ENCODE measurements at regions not wholly inside any gene's neighbourhood (a gene's known extent, or its start where the extent isn't known, plus 50 kb on each side); places are given as distances from the start of the nearest gene placed in this dataset.

DNA sequence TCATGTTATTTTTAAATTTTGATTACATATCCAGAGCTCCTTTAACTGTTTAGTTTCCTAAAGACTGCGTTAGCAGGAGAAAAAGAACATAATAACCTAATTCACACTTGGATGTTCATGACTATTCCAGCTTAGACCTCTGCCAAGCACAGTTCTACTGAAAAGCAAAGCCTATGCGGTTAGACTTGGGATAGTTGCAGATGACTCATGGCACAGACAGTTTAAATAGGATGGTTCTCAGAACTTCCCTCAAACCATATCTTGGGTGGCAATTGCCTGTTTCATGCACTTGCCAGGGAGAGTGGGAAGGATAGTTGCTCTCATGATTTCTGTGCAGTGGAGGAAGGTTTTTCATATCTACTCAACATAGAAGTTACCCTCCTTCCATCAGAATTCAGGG is 149.7 kb upstream of the KLHL29 start:
- DNase-seq, result no peak

DNA sequence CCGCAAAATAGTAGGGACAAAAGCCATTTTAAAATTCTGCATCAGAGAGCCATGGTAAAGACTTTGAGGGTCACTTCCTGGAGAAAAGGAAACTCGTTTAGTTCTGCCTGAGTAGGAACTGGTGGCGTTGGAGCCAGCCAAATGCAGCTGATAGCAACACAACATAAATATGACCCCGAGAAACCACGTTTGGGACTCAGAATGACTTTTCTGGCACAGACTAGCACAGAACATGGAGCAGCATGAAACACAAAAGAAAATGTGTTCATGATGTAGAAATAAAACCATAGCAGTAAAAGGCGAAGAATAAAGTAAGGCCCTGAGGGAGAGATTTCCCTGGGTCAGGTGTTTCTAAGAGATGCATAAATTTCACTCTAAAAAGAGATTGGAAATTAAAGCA is 149.2 kb upstream of the KLHL29 start:
- peak; percentile 47 for DNase-seq

DNA sequence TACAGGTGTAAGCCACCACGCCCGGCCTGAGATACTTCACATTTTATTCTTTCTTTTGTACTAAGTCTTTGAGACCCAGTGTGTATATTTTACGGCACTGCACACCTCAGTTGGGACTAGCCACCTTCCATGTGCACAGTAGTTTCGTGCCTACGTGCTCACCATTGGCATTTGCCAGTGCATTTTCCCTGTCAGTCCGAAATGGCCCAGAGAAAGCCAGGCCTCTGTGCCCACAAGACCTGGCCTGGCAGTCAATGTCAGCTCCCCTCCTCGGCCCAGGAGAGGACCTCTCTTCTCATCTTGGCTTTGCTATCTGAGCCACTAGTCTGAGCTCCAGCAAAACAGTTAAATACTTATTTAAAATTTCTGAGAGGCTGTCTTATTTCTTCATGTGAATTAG is 147.8 kb upstream of the KLHL29 start:
- DNase-seq, result no peak

DNA sequence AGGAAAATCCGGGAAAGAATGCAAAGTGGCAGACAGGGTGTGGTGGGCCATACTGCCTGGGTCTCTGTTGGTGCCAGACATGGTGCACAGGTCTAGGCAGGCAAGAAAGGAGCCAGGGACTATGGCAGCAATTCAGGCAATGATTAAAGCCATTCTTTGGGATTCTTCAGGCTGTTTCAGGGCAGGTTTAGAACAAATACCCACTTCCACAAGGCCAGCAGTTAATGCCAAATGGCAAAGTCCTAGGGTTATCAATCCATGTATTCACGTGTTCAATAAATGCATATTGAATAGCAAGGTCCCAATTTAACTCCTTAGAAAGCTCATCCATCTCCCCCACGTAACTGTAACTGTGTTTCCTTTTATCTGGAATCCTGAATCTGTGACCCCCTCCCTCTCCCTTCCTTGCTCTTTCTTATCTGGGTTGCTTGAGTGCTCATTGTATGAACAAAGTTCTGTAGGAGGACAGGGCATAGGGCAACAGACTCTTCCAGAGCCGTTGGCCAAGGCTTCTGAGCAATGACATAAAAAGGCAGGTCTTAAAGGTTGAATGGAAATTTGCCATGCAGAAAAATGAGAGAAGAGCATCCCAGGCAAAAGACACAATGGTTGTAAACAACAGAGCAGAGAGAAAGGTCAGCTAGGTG is 146.8 kb upstream of the KLHL29 start:
- DNase-seq, result no peak

DNA sequence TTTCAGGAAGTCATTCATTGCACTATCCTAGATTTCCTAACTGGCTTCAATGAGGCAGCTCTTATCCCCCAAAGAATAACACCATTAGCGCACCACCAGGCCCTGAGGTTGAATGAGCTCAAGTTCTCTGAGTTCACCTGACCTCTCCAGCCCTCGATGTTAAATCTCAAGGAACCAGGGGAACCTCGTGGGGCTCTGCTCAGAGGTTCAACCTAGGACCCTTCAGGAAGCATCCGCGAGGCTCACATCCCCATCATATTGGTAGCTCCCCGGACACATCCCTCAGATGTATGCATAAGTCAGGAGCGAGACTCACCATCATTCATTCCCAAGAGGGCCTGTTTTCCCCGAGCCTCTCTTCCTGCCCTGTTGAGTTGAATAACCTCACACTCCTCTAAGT is 145.6 kb upstream of the KLHL29 start:
- DNase-seq, result no peak

DNA sequence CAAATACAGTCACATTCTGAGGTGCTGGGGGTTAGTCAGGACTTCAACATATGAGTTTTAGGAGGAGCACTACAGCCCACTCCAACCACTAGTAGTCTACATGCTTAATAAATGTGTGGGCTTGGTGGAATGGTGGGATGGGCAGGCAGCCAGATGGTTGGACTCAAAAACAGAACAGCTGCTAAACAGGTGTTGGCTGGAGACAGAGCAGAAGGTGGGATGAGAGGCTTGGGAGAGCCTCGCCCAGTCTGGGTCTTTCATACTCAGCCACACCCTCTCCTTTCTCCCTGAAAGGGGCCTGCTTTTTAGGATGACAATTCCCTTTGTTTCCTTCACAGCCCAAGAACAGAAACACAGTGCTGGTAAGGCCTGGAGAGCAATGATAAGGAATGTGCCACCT is 143.9 kb upstream of the KLHL29 start:
- no peak for DNase-seq

DNA sequence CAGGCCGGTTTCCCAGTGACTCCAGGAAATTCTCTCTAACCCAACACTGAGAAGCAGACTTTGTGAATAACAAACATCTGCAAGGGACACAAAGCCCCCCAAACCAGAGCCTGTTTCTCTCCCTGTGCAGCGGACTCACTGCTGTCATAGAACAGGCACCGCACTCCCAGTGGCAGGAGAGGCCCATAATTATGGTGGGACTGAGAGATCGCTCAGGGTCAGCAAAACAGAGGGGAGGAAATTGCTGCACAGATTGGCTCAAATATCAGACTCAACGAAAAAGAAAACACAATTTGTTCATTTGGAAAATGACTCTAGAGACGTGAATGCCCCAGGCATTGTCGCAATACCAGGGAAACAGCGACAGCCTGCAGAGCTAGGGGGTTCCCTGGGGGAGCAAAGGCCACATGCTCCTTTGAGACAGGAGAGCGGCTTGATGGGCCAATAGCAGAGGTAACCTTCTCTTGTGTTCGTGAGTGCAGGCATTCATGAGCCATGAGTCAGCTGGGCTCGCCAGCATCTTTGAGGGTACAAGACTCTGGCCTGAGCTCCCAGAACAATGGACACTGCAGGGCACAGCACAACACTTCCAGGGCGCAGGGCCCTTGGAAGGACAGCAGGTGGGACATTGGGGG is 143.3 kb upstream of the KLHL29 start:
- no peak for DNase-seq

DNA sequence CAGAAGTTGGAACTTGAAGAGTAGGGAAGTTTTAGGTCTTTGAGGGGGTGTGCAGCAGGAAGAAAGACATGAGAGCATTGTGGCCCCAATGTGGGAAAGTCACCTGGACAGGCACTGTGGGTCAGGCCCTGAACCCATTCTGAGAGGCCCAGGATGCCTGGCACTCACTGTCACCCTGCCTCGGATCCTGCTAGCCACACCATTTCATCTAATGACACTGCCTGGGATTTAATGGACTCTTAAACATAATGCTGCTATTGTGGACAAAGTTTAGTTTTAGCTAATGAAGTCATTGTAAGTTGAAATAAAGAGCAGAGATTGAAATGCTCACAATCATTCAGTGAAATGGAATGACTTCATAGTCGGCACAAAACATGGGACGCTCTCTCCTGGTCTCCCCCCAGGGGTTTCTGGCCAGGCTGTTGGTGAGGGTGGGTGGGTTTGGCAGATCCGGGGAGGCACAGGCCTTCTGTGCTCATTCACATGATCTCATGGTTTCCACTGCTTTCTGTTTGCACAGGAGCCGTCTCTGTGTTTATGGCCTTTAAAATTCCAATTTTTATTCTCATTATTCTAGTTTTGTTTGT is 141.8 kb upstream of the KLHL29 start:
- DNase-seq, result no peak

DNA sequence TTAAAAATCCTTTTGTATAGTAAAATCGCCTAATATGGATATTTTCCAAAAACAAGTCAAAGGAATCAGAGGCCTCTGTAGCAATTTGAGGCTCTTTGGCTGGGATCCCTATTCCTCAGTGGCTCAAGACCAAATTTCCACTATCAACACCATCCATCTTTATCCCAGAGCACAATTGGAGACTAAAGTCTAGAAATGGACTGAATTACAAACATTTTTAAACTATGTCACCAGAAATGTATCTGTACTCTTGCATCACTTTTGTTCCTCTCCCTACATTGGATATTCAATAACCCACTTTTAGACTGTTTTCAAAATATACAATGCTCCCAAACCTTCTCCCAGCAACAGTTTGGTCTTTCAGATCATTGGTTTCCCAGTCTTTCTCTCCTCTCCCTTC is 140.4 kb upstream of the KLHL29 start:
- no peak for DNase-seq

DNA sequence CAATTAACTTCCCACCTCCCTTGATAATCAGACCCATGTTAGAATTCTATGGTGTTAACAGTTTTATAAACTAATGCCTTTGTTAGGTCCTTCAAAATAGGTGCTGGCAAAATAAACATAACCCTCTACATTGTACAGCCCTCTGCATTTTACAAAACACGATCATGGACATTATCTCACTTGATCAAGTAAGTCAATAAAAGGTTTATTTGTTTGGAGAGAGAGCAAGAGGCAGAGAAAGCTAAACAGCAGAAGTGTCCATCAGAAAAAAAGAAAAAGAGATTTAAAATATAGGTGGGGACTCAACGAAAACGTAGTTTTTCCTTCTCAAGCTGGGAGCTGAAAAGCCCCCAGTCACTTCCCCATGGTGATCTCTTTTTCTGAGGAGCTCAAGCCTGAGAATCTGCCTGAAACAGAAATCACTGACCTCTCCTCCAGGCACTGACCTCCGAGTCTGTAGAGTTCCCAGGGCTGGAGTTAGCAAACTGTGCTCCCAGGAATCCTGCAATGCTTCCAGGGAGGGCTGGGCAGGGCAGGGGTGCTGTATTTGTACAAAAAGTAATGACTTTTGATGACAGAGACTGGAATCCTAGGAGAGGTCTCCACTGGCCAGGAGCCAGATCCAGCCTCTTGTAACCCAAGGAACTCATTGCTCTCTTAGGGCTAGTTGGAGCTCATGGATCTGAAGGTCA is 137.8 kb upstream of the KLHL29 start:
- no peak for DNase-seq

DNA sequence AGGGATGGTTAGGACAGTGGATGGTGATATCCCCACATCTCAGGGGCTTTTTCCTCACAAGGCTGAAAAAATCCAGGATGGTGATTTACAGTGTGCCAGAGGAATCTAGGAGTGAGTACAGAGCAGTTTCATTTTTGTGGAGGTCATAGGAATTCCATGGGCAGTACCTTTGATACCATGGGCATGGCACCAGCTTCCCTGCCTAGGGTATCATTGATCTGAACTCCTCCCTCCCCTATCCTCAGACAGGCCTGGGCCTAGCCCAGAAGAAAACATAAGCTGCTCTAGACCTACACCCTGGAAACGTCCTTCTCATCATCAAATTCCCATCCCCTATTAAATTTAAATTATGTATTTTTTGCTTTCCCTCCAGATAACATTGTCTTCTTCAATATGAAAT is 136.3 kb upstream of the KLHL29 start:
- DNase-seq, result no peak

DNA sequence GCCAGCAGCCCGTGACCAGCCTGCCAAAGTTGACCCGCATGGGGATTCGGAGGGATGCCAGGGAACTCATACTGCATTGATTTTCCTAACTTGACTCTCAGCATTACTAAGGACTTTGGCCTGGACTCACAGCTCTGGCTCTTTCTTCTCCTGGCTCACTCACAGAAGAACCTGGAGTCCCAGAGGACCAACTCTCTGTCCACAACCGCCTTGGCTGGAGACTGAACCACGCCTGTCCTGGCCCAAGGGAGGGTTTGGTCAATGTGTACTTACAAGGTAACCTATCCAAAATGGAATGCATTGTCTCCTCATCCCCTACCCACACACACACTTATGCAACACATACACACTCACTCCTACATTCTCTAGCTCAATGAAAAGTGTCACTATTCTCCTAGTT is 135.6 kb upstream of the KLHL29 start:
- peak; percentile 49 for DNase-seq

DNA sequence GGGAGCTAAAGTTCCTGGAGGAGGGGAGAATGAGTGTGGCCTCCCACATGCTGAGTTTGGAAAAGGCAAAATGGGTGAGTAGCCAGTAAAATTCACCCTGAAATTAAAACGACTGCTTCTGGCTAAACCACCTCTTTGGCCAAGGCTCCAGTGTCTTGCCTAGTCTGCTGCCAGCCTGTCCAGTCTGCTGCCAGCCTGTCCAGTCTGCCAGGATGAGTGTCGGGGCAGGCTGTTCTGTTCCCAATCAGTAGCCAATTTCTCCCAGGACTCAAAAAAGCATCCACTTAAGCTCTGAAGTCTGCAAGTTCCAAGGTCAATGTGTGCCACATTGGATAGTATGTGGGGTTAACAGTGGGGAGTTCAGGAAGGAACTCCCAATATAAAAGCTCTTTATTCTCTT is 134.6 kb upstream of the KLHL29 start:
- DNase-seq, result no peak

DNA sequence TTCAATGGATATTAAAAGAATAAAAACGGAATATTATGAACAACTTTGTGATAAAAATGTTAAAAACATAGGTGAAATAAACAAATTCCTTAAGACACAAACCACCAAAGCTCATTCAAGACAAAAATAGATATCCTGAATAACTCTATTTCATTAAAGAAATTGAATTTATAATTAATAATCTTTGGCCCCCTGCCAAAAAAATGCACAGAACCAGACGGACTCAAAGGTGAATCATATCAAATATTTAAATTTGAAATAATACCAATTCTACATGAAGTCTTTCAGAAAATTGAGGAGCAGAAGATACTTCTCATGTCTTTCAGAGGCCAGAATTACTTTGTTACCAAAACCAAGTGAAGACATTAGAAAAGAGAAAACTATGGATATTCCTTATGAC is 128.3 kb upstream of the KLHL29 start:
- DNase-seq, result no peak

DNA sequence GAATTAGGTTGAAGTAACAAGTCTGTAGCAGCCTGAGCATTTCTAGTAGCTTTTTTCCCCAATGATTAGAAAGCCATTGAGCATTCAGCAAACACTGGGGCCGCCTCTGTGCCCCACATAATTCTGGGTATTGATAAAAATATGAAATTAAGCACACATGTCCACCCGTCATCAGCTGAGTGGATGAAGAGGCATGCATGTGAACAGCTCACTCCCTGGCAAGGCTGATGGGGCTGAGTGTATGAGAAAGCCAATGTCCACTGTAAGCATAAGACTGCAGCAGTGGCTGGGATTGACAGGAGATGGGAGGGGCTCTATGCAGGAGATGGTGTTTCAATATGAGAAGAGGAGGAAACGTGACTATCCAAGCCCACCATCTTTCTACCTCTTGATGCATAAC is 124.4 kb upstream of the KLHL29 start:
- no peak for DNase-seq

DNA sequence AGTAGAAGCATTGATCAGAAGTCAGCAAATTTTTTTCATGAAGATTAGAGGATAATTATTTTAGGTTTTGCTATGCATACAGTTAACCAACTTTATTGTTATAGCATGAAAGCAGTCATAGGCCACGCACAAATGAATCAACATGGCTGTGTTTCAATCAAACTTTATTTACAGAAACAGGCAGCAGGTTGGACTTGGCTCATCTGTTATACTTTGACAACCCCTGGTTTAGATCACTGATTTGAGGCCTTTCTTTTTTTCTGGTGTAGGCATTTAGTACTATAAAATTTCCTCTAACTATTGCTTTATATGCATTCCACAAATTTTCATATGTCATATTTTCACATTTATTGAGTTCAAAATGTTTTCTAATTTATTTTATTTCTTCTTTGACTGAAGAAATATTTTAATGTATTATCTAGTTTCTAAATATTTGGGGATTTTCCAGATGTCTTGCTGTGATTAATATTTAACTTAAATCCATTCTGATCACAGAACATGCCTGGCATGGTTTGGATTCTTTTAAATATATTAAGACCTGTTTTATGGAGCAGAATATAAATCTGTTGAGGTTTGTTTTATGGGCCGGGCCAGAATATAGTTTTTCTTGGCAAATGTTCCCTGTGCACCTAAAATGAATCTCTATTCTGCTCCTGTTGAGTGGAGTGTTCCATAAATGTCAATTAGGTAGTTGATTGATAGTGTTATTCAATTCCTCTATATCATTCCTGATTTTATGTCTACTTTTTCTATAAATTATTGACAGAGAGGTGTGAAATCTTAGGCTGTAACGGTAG is 116.3 kb upstream of the KLHL29 start:
- DNase-seq, result no peak

DNA sequence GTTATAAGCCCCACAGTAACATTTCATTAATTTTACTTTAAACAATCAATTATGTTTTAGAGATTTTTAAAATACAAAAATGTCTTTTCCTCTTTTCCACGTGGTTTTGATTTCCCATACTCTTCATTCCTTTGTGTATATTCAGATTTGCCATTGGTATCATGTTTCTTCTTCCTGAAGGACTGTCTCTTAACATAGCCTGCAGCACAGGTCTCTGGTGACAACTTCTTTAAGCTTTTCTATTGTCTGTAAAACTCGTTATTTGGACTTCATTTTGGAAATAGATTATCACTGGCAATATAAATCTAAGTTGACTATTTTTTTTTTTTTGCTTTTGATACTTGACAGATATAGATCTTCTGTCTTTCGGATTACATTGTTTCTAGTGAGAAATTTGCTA is 115.2 kb upstream of the KLHL29 start:
- DNase-seq, result no peak

DNA sequence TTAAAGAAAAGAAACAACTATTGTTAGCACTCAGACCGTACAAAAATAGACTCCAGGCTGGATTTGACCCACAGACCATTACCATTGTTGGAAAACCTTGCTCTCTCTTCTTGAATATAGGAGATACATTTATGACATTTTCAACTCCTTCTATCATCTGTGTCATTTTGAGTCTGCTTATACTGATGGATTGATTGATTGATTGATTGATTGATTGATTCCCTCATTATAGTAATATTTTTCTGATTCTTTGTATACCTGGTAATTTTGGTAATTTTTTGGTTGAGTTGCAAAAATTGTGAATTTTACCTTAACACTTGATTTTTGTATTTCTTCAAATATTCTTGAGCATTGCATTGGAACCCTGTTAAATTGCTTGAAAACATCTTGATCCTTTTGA is 114.2 kb upstream of the KLHL29 start:
- DNase-seq, result no peak

DNA sequence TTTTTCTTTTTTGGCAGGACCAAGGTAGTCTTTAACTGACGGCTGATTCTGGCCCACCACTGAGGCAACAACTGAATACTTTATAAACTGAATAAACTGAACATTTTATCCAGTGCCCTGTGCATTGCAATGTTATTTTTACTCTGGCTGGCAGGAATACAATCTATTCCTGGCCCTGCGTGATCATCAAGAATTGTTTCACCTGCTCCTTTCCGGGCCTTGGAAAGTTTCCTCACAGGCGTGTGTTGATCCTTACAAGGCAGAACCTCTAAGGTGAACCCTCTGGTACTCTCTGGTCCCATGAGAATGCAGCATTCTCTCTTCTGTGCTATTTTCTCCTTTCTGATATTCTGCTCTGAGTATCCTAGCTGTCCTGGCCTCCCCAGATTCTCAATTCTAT is 113.7 kb upstream of the KLHL29 start:
- no peak for DNase-seq

DNA sequence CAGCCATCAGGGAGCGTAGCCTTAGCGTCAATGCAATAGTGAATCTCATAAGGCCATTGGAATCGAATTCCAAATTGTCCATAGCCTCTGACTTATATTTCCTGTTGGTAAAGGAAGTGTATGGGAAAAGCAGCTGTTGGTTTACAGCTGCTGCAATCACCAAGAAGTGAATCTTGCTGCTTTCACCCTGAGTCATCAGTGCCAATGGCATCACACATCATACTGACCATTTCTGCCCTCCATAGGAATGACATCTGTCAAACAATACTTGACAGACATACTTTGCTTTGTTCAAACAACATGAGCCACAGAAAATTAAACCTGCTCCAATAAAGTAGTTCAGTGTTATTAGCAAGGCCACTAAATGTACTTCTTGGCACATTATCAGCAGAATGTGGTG is 111.2 kb upstream of the KLHL29 start:
- no peak for DNase-seq

DNA sequence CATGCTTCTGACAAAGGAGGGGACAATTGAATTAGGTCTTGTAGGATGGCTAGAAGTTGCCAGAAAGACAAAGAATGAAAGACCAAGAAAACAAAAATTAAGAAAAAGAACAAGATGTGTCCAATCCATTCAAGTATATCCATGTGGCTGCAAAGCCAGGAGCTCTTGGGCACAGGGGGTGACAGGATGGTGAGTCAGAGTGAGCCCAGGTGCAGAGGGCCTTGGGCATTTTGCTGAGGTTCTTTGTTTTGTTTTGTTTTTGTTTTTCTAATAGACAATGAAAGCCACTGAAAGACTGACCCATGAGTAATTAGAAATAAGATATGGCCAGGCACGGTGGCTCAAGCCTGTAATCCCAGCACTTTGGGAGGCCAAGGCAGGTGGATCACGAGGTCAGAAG is 104.6 kb upstream of the KLHL29 start:
- no peak for DNase-seq

DNA sequence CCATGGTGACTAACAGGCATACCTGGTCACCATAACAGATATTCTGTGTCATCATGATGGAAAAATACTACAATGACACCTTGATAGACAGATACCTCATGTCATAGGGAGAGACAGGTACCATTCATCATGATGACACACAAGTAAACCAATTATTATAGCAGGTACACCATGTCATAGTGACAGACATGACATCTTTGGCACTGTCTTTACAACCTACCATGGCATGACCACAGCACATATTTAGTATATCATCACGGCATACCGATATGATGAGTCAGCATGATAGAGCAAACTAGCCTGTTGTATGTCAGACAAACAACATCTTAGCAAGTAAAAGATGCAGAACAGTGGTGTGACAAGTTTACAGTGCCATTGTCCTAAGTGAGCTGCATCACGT is 101.3 kb upstream of the KLHL29 start:
- no peak for DNase-seq
